Right atrium auricular region (tissue), 2 donors: ENCODE measurements at regions not wholly inside any gene's neighbourhood (a gene's known extent, or its start where the extent isn't known, plus 50 kb on each side); places are given as distances from the start of the nearest gene placed in this dataset.
"Not testable (repeated sequence)": the region's sequence is repeated elsewhere in the genome, so short reads cannot be mapped to it uniquely, and the experiment has no call there.

Experiments used
- DNase-seq: peaks from one replicate; pipeline ENCODE4 v3.0.0-alpha.2; 2019; ENCODE audit warnings: low spot score
- H3K27ac ChIP-seq, 2 donors: fragments of 200-600 bp; sonication (generic); 1 replicate in 1 of 2; 2 replicates in 1 of 2; pipeline ENCODE4 v1.5.1; 2016 to 2019
- H3K27me3 ChIP-seq, 2 donors: fragments of 200-600 bp; sonication (generic); one replicate each; pipeline versions ENCODE4 v1.5.1 to v1.6.0; 2017 to 2019
- H3K36me3 ChIP-seq: fragments of 200-600 bp; sonication (generic); one replicate; pipeline ENCODE4 v1.5.1; 2016
- H3K4me1 ChIP-seq, 2 donors: fragments of 200-600 bp; sonication (generic); one replicate each; pipeline versions ENCODE4 v1.5.1 to v1.6.0; 2017 to 2019
- H3K4me3 ChIP-seq, 2 donors: fragments of 200-600 bp; sonication (generic); 1 replicate in 1 of 2; 2 replicates in 1 of 2; pipeline ENCODE4 v1.5.1; 2017 to 2019; ENCODE audit warnings: mild to moderate bottlenecking in 1 of 2, moderate library complexity in 1 of 2
- H3K9me3 ChIP-seq, 2 donors: fragments of 200-600 bp; sonication (generic); one replicate each; pipeline ENCODE4 v1.5.1; 2019
- TF ChIP-seq, protein P1 (sequence below), 2 donors: fragments of 200-600 bp; sonication (generic); IDR thresholded peaks; one replicate each; pipeline ENCODE4 v1.5.1; 2019; ENCODE audit warnings: antibody characterized with exemption in 2 of 2

DNA sequence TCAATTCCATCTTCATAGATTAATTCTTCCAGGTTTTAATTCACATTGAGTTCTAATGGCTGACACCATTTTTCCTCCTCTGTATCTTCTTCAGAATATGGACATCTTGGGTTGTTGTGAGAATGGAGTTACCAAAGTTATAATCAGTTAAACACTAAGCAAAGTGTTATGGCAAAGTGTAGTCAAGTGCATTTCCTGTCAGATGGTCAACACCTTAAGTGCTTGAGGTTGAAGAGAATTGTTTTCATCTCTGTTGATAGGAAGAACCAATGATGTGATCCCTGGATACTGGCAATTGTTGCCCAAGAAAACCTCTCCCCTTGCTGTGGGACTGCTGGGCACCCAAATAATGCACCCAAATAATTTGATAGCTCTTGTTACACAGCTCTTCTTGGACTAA is 102.6 kb upstream of the SATB1 start:
- TF ChIP-seq, protein P1, sequence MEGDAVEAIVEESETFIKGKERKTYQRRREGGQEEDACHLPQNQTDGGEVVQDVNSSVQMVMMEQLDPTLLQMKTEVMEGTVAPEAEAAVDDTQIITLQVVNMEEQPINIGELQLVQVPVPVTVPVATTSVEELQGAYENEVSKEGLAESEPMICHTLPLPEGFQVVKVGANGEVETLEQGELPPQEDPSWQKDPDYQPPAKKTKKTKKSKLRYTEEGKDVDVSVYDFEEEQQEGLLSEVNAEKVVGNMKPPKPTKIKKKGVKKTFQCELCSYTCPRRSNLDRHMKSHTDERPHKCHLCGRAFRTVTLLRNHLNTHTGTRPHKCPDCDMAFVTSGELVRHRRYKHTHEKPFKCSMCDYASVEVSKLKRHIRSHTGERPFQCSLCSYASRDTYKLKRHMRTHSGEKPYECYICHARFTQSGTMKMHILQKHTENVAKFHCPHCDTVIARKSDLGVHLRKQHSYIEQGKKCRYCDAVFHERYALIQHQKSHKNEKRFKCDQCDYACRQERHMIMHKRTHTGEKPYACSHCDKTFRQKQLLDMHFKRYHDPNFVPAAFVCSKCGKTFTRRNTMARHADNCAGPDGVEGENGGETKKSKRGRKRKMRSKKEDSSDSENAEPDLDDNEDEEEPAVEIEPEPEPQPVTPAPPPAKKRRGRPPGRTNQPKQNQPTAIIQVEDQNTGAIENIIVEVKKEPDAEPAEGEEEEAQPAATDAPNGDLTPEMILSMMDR (IDR thresholded peaks at IDR 0.05), result no peak
- Histone ChIP-seq H3K27ac (no peak overlapping the region), H3K36me3 (no peaks in the 10 kb centered on the region), H3K4me3 (no peak overlapping the region), H3K9me3 (no peaks in the 10 kb centered on the region), H3K27me3 (no peaks in the 10 kb centered on the region), H3K4me1 (no peaks in the 10 kb centered on the region)
- no peak for DNase-seq

DNA sequence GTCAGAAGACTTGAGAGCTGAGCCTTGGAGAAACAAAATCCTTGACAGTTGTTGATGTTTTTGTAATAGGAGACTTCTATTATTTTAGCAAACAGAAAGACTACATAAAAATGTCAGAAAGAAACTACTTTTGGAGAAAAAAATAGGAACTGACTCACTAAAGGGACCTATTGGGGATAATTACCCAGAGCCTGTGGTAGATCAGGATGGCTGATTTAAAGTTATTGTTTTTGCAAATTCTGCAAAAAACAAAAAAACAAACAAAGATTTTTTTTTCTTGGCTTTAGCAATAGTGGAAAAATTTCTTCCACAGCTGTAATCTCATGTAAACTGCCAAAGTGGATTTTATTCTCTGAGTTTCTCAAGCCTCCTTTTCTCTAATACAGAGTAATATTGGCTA is 101.5 kb upstream of the SATB1 start:
- no peak overlapping the region for H3K27ac ChIP-seq
- H3K36me3 ChIP-seq, result no peaks in the 10 kb centered on the region
- TF ChIP-seq, protein P1 (IDR thresholded peaks at IDR 0.05), result no peak
- no peaks in the 10 kb centered on the region for H3K9me3 ChIP-seq
- H3K27me3 ChIP-seq, result no peaks in the 10 kb centered on the region
- no peak for DNase-seq
- H3K4me3 ChIP-seq, result no peak overlapping the region
- no peaks in the 10 kb centered on the region for H3K4me1 ChIP-seq

- not testable (repeated sequence) for H3K4me1 ChIP-seq, H3K36me3 ChIP-seq, H3K27me3 ChIP-seq, H3K27ac ChIP-seq, DNase-seq, H3K9me3 ChIP-seq, H3K4me3 ChIP-seq
Observed at GRCh38 chr3:18516170-18516569, 91.0 kb upstream of the SATB1 start.

GRCh38 chr3:18513091-18513490 is 88.0 kb upstream of the SATB1 start:
- no peak for DNase-seq
- Histone ChIP-seq H3K36me3 (no peaks in the 10 kb centered on the region), H3K27me3 (no peaks in the 10 kb centered on the region), H3K9me3 (no peaks in the 10 kb centered on the region), H3K4me3 (no peak overlapping the region), H3K27ac (no peak overlapping the region), H3K4me1 (no peaks in the 10 kb centered on the region)
- TF ChIP-seq, protein P1 (IDR thresholded peaks at IDR 0.05), result no peak

DNA sequence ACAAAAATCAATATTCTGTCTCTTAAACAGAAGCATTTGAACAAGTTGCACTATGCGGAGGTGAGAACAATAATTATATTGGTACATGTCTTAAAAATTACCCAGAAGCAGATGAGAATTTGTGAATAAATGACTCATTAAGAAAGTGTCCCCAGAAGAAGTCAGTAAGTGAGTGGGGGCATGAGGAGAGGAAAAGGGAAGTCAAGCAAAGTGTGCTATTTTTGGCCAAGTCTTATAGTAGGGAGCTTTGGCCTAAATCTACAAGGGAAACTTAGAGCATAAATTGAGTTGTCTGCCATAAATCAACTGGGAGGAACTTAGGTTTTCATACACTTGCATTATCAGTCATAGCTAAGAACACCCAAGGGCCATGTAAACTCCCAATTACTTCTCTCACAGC is 86.9 kb upstream of the SATB1 start:
- Histone ChIP-seq H3K4me1 (no peaks in the 10 kb centered on the region), H3K27ac (no peak overlapping the region), H3K9me3 (no peaks in the 10 kb centered on the region), H3K4me3 (no peak overlapping the region), H3K27me3 (no peaks in the 10 kb centered on the region), H3K36me3 (no peaks in the 10 kb centered on the region)
- TF ChIP-seq, protein P1 (IDR thresholded peaks at IDR 0.05), result no peak
- no peak for DNase-seq

GRCh38 chr3:18510947-18511346 is 85.8 kb upstream of the SATB1 start:
- H3K36me3 ChIP-seq, result no peaks in the 10 kb centered on the region
- no peak for DNase-seq
- no peaks in the 10 kb centered on the region for H3K9me3 ChIP-seq
- no peak overlapping the region for H3K4me3 ChIP-seq
- TF ChIP-seq, protein P1 (IDR thresholded peaks at IDR 0.05), result no peak
- H3K27ac ChIP-seq, result no peak overlapping the region
- H3K27me3 ChIP-seq, result no peaks in the 10 kb centered on the region
- no peaks in the 10 kb centered on the region for H3K4me1 ChIP-seq
